ENCODE measurements at regions not wholly inside any gene's neighbourhood (a gene's known extent, or its start where the extent isn't known, plus 50 kb on each side); places are given as distances from the start of the nearest gene placed in this dataset.

DNA sequence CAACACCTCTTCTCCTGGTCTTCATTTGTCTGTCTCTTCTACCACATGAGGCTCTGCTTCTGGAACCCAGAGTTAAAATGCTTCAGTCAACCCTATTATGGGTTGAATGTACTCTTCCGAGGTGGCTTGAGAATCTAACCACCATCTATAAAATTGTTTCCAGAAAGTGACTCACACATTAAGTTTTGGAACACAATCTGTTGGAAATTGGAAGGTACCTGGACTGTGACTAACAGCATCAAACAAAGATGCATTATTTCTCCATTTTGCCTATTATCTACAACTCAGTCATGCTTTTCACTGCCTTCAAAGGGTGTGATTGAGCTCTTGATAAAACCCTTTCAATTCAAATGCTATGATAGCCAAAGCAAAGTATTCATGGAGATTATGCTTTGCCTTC is 499.0 kb upstream of the SEMA6D start:
- DNase-seq (ENCODE audit: low spot score), result no peak

DNA sequence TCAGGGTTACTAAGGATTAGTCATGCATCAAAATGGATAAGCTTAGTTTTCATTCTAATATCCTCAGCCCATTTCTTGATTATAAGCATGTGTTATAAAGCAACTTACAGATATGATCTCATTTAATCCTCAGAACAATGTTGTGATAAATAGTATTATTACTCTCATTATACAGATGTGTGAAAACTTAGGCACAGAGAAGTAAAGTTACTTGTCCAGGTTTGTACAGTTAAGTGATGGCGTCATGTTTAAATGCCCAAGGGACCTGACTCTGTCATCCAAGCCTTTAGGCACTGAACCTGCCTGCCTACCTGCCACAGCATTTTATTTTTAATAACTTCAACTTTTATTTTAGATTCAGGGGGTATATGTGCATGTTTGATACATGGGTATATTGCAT is 472.9 kb upstream of the SEMA6D start:
- DNase-seq (ENCODE audit: low spot score), result no peak

DNA sequence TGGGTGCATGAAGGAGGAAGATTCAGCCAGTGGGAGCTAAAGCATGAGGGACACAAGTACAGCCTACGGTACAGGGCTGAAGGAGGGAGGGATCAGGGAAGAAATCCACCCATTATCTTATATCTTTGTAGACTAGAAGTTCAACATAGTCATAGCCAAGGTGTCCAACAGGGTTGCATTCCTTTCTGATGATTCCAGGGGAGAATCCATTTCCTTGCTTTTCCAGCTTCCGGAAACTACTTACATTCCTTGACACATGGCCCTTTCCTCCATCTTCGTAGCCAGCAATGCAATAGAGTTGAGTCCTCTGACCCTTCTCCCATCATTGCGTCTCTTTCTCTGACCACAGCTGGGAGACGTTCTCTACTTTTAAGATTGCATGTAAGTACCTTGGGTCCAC is 471.0 kb upstream of the SEMA6D start:
- DNase-seq (ENCODE audit: low spot score), result no peak

DNA sequence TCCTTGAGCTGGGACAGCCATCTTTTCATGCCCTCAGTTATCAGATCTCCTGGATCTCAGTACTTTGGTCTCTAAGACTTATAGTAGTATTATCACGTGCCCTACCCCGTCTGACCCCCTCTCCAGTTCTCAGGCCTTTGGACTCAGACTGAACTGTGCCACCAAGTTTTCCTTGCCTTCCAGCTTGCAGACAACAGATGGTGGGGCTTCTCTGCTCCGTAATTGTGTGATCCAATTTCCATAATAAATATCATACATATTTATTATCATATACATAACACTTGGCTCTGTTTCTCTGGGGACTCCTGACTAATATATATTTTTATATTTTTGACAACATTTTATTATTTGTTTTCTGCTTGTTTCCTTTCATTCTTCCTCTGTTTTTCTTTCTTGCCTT is 458.8 kb upstream of the SEMA6D start:
- no peak for DNase-seq (ENCODE audit: low spot score)

DNA sequence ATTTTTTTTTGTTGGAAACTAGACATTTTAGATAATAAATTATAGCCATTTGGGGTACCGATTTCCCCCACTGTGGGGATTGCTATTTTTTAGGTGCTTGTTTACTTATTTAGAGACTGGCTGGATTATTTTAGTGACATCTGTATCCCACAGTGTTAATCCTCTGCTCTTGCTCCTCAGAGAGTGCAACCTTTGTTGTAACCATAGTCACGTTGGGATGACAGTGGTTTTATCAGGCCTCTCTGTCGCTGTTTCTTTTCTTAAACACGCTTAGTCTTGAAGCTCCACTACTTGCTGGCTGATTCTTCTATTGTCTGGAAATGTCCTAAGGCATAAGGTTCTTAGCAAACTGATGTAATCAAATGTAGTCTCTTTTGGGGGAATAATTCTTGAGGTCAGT is 451.6 kb upstream of the SEMA6D start:
- no peak for DNase-seq (ENCODE audit: low spot score)

DNA sequence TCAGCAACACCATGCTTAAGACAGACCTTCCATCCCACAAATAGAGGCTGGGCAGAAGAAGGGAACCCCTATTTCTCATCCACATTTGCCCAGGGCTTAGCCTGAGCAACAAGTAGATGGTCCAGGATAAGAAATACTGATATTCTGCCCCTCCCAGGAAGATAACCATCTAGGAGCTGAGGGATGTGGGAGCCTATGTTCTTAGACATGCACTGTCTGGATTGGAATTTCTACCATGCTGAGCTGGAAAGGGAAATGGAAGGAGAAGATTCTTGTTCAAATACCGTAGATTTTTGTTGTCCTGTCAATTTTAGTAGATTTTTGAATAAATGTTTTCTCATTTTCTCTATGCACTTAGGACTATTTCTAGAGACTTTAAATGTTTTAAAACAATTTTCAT is 450.7 kb upstream of the SEMA6D start:
- DNase-seq (ENCODE audit: low spot score), result no peak

DNA sequence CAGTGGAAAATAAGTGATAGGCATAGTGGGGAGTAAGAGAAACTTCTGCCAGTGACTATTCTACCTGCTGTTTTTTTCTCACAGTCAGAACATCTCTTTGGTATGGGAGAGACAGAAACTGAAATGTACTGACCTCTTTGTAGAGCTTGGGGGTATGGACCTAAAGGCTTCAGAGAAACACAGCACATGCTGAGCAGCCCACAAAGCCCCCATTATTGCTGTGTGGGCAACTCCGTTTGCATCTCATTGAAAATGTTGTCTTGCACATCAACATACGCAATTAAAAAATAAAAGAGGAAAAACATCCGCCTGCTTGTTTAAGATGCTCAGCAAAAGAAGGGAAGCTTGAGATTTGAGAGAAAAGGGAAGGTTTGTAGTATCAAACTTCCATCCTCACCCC is 443.4 kb upstream of the SEMA6D start:
- no peak for DNase-seq (ENCODE audit: low spot score)

DNA sequence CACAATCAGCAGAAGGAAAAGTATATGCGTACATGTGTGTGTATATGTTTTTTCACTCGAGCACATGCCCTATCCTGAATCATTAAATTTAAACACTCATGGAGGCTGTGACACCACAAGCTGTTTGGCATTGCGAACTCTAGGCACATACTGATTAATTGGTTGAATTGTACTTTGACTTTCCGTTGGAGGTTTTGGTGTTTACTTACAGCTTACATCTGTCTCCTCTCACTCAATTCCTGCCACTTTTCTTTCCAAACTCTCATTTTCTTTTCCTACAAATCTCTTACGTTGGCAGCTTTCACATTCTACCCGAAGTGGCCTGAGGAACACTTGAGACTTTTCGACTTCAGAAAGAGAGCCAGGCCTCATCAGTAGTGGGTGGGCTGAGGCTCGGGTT is 434.1 kb upstream of the SEMA6D start:
- no peak for DNase-seq (ENCODE audit: low spot score)

DNA sequence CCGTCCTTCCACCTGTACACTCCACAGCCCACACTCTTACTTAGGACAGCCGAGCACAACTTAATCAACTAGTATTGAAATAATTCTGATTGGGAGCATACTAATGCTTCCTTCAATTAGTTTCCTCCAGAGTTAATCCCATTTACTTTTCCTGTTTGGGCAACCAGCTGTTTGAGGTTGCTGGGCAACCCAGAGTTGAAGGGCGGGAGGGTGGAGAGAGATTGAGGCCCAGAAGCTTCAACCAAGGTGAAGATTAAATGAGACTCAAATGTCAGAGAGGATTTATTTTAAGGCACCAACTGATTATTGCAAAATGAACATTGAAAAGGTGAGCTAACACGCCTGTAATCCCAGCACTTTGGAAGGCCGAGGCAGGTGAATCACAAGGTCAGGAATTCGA is 428.5 kb upstream of the SEMA6D start:
- DNase-seq (ENCODE audit: low spot score), result no peak

DNA sequence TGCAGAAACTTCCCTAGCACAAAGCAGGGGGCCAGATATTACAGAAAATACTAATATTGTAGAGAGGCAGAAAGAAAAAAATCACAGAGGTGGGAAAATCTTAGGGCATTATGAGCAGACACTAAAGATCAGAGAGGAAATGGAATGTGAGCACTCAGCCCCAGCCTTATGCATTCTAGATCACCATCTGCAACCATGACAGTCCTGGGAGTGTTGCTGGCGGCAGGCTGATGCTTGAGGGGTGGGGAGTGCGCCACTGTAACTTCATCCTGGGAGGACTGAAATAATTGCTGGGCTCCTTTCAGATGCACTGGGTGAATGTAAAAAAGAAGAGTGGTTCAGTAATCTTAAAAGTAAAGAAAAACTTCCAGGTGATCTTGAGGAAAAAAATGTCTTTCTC is 427.6 kb upstream of the SEMA6D start:
- no peak for DNase-seq (ENCODE audit: low spot score)

DNA sequence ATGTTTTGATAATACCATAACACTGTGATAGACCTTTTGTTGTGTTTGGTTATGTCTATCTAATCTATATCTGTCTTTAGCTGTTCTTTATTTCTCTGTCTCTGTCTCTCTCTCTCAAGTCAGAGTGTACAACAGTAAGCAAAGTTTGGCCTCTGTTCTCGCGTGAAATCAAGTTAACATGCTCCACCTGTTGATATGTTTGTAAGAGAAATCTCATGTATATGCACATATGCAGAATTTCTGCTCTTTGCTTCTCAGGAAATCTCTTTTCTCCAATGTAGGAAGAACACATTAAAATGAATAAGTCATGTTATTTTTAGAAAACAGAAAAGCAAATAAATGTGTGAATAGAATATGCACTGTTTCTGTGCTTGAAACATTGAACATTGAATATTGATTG is 425.5 kb upstream of the SEMA6D start:
- DNase-seq (ENCODE audit: low spot score), result no peak

DNA sequence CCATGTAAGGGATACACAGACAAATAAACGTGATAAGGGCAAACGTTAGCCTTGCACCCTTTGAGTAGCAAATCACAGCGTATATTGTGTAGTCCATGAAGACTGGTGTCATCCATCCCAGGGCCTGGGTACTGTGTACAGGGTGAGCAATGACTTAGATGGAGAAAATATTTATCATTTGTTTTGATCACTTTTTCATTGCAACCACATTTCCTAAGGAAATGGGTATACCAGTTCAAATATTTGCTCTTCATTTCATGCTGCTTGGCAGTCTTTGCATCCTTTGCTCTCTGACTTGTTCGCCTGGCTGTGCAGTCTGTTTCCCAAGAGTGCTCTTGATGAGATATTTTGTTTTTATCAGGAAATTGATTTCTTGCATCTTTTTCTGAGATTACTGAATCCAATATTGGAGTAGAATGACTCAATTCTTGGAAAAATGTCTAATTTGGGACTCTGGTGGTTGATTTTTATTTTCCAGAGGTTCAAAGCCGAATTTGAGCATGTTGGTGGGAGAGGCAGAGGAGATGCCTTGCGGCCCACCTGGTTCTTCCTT is 424.6 kb upstream of the SEMA6D start:
- no peak for DNase-seq (ENCODE audit: low spot score)

DNA sequence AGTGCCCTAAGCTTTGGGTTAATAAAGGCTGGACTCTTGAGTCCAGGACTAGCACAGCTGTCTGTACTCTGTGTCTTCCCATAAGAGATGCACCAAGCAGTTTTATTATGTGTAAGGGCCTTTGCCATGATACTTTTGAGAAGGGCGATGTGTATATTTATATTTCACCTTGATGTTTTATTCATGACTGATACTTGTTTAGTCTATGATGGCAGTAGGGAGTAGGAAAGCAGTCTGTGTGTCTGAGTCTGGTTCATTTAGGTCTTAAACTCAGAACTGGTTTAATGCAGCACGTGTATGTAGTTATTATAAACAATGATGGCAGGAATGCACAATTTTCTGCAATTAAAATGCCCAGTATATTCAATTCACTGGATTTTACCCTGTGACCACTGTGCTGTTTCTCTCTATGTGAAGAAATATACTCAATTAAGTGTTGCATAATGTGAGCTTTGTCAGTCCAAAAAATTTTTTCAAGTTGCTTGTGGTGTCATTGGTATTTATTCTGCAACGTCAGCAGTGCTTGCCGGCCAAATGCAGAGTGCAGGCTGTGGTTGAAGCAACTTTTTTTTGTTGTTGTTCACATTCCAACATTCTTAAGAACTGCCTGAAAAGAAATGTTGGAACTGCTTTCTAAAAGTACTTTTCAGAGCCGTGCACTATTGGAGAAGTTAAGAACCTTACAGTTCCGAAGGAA is 423.7 kb upstream of the SEMA6D start:
- DNase-seq (ENCODE audit: low spot score), result no peak

DNA sequence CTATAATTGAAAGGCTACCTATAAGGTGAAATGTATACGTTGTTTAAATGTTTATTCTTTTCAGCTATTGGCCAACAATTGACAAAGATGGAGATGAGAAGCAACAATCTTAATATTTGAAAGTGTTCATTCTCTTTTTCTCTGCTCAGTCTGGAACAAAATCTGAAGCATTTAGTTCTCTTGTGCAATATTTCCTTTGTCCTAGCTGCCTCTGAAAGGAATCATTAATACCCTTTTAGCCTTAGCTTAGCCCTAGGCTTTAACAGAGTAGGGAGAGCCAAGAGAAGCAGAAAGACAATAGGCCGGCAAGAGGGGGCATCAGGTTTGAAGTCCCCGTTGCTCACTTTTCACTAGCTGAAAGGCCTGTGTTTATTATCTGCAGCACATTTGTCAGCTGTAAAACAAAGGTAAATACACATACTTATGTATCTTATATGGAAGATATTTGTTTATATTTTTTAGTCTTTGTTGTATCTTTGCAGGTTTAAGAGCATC is 422.5 kb upstream of the SEMA6D start:
- DNase-seq (ENCODE audit: low spot score), result no peak

DNA sequence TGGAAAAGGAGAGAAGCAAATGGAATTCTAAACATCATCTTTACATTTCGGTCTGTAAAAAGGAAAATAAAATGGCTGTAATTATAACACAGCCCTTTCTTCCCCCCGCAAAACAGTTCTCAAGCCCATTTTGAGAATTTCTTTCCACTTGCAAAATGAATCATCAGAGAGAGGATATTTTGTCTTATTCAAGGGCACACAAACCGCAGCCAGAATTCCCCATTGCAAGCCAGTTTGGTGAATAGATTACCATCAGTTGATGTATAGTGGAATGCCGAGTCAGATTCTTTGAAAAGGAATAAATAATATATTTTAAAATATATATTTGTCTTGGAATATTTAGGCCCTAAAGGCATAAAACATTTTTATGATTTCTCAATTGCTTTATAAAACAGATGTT is 420.4 kb upstream of the SEMA6D start:
- DNase-seq (ENCODE audit: low spot score), result no peak

DNA sequence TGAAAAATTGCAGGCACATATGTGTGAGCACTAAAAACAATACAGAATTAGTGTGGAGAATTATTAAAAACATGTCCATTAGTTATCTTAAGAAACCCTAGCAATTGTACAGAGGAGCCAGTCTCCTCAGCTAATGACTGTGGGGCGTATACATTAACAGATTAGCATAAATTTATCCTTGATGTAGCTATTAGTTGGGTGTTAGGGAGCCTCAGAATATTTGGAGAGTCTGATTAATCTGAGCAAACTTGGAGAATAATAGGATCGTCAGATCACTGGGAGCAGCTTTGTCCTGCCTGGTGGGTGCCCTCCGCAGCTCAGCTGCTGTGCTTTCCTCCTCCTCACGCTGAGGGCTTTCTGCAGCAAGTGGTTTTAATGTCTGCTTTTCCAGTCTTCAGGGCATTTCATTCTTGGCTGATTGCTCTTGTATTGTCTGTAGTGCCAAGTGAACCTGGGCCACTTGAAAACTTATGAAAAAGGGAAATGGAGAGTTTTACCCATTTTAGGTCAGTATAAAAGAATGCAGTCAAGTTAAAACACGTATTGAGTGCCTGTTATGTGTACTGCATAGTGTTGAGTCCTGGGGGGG is 417.4 kb upstream of the SEMA6D start:
- DNase-seq (ENCODE audit: low spot score), result no peak

DNA sequence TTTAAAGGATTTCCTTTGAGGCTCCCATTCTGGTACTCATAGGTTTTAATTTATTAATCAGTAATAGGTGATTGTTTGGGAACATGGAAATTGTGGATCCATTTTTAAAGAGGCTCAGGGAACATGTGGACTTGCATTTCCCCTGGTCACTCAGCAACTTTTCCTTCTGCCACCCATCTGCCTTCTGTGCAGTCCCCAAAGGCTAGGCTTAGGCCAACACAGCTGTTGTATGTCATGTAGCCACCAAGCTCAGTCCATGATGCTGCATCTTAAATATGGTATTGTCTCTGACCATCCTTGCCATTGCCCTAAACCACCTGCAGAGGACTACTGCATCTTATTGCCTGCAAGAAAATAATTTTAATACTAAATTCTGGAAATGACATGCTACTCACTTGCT is 416.7 kb upstream of the SEMA6D start:
- DNase-seq (ENCODE audit: low spot score), result no peak

DNA sequence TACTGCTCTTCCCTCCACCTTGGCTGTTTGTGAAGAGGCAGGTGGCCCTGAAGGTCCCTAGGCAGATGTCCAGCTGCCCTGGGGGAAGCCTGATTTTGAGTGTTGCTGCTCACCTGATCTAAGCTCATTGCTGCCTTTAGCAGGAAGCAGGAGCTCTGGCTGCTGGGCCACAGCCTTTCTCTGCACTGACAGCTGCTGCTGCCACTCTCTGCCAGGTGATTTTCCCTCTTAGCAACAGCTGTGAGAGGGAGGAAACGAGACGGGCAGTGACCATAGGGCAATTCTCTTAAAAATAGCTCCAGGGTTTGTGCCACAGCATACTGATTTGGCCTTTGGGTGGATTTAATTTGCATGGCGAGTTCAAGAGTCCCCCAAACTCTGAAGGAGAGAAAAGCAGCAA is 415.8 kb upstream of the SEMA6D start:
- no peak for DNase-seq (ENCODE audit: low spot score)

DNA sequence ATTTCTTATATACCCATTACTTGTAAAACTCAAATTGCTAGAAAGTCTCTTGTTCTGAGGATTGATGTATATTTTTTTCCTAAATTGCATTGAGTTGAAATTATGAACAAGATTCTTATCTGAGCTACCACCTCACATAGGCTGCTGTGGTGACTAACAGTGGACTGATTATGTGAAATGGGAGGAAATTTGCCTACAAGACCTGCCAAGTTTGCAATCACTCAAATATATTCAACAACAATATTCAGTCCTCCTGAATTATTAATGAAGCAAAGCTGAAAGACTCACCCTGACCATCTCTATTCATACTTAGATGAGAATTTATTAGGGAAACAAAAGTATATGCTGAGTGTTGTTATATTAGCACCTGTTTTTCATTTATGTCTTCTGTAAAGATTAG is 412.6 kb upstream of the SEMA6D start:
- no peak for DNase-seq (ENCODE audit: low spot score)

DNA sequence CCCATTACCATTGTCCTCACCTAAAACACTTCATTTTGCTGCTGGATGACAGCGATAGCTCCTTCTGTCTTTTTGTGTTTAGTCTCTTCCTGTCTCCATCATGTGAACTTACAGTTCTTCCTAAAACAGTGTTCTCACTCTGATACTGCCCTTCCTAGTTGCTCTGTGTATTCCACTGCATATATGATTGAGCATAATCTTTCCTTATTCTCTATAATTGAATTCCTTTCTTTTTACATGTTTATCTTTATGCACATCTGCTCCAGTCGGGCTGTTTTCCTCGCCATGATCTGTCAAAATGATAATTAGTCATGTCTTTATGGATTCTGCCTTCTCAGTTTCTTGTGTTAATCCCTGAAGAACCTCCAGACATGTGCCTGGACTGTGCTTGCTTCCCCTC is 405.1 kb upstream of the SEMA6D start:
- no peak for DNase-seq (ENCODE audit: low spot score)

DNA sequence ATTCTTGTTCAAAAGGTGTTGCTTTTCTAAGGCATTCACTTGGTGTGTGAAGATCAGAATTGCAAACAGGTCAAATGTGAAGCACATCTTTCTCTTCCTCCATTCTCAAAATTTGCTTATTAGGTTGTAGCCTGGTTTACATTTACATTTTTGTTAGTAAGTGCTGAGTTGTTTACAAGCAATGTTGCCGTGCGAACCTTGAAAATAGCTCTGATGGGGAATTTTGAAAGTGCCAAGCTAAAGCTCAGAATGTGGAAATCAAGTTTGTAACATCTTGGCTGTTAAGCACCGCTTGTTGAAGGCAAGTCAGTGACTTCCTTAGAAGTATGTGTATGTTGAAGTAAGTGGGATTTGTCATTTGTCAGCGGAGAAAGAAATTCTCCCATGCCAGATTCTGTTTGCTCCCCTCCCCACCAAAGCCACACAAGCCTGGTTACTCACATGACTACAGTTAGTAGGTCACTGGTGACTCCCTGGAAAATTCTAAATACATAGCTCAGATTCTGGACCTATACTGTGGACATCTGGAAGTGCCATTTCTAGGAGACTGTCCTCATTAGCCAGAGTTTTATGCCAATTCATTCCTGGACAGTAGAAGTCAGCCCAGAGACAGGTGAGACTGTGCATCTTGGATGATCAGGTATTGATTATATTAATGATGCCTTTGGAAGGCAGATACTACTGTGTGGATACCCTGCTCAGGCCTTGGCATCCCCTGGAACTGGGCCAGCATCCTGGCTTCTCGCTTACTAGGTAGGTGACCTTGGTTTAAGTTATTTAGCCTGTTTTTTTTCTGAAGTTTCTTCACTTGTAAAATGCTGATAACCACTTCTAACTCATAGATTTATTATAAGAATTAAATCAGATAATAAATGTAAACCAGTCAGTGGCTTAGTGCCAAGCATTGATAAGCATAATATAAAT is 390.6 kb upstream of the SEMA6D start:
- DNase-seq (ENCODE audit: low spot score), result no peak

DNA sequence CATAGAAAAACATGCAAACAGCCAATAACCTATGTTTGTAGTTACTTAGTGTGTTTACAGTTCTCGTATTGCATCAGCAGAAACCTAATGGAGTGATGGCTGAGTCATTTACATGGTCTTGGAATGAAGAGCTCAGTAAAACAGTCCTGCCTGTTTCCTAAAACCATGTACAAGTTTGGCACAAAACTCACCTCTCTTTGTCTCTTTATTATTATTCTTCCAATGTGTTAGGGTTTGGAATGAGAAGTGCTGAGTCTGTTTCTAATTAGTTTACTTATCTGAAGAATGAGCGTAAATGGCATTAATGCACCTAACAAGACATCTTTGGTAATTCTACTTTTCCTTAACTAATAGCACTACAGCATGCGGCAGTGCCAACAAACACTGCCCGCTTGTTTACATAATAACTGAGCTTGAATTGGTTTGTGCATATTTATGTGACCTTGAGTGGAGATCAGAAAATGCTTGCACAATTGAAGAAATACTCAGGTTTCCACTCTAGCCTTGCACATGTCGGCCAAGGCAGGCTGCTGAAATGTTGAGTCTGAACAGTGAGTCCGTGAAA is 385.4 kb upstream of the SEMA6D start:
- no peak for DNase-seq (ENCODE audit: low spot score)

Measured in CD4-positive, alpha-beta T cell treated with Interleukin-6 at 100 ng/mL for 8 hours (primary cell).